Stimulated activated CD8-positive, alpha-beta memory T cell treated with anti-CD3 and anti-CD28 coated beads, Interleukin-2, amount 100 ng/mL, for 1 hour (primary cell): ENCODE measurements at regions not wholly inside any gene's neighbourhood (a gene's known extent, or its start where the extent isn't known, plus 50 kb on each side); places are given as distances from the start of the nearest gene placed in this dataset.
"Not testable (repeated sequence)": the region's sequence is repeated elsewhere in the genome, so short reads cannot be mapped to it uniquely, and the experiment has no call there.

Experiments
- DNase-seq, 2 donors: peaks; one replicate each; pipeline ENCODE4 v3.0.0-alpha.2; 2020; ENCODE audit warnings: low read depth in 2 of 2

DNA sequence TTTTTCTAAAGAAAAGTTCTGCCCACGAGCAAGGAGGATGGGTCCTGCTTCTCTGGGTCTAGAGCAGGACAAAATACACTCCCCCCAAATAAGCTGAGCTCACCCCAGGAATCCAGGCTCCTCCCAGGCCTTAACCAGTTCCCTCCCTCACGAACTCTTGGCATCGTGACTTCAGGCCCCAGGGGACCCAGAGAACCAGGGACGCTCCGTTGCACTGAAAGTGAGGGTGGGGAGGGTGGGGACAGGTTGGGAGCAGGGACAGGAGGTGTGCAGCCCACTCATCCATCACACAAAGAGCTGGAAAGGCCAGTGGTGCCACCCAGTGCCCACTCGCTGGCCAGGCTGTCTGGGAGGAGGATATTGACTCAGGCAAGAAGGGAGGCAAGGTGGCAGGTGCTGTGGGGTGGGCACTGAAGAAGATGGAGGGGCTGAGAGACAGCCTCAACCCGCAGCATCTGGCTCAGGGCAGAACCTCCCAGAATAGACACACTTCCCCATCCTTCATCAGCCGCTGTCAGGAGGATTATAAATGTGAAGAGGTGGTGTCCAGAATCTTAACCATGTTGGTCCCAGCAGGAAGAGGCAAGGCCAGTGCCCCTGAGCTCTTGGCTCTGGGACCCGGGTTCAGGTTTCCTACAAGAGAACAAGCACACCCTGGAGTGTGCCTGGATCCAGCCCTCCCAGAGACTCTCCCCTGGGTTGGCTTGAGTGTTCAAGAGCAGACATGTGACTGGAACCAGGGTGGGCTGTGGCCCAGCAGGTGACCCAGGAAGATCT lies 67.9 kb upstream of the RPL38 start:
- no peak for DNase-seq

DNA sequence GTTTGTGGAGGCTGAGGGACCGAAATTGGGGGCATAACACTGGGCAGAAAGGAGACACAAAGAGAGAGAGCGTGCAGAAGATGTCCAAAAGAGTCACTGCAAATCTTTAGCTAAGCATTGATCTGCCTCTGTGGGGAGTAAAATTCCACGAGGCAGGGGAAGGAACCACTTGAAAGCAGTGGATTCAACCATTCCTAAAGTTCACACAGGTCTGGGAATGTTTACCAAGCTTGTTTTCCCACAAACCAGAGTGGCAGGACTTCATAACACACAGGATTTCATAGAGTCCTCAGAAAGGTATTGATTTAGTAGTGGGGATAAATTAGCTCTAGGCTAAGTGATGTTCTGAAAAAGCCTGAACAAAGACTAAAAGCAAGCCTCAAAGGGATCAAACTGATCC lies 66.1 kb upstream of the RPL38 start:
- no peak for DNase-seq

DNA sequence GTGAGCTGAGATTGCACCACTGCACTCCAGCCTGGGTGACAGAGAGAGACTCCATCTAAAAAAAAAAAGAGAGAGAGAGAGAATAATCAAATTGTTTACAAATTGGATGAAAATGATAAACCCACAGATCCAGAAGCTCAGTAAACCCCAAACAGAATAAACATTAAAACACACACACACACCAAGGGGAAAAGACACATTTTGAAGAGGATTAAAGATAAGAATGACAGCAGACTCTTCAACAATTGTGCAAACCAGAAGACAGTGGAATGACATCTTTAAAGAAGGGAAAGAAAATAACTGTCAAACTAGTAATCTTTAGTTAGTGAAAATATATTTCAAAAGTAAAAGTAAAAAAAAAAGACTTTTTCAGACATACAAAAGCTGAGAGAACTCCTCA lies 64.4 kb upstream of the RPL38 start:
- DNase-seq, result no peak

DNA sequence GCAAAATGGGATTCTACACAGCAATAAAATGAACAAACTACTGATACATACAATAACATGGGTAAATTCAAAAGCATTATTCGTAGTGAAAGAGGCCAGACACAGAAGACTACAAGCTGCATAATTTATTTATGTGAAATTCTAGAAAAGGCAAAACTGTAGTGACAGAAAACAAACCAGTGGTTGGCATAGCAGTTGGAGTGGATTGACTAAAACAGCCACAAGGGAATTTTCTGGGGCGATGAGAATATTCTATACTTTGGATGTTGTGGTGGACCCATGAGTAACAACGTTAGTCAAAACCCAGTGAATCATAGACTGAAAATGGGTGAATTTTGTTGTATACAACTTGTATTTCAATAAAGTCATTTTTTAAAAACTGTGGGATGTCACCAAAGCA lies 63.2 kb upstream of the RPL38 start:
- DNase-seq, result no peak

DNA sequence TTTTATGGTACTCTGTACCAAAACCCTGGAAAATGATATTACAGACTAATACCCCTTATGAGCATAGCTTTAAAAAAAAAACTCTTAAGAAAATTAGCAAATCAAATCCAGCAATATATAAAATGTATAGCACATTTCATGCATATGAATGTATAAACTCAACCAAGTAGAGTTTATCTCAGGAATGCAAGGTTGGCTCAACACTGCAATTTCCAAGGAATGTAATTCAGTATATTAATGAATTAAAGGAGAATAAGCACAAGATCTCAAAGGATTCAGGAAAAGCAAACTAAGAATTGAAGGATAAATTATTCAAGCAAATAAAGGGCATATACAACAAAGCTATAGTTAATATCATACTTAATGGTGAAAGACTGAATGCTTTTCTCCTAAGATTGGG lies 61.9 kb upstream of the RPL38 start:
- DNase-seq, result no peak

DNA sequence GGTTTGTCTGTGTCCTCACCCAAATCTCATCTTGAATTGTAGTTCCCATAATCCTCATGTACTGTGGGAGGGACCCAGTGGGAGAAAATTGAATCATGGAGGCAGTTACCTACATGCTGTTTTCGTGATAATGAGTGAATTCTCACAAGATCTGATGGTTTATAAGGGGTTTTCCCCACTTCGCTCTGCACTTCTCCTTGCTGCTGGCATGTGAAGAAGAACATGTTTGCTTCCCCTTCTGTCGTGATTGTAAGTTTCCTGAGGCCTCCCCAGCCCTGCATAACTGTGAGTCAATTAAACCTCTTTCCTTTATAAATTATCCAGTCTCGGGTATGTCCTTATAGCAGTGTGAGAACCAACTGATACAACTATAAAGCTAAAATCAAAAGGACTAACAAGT lies 60.2 kb upstream of the RPL38 start:
- DNase-seq, result not testable (repeated sequence)

DNA sequence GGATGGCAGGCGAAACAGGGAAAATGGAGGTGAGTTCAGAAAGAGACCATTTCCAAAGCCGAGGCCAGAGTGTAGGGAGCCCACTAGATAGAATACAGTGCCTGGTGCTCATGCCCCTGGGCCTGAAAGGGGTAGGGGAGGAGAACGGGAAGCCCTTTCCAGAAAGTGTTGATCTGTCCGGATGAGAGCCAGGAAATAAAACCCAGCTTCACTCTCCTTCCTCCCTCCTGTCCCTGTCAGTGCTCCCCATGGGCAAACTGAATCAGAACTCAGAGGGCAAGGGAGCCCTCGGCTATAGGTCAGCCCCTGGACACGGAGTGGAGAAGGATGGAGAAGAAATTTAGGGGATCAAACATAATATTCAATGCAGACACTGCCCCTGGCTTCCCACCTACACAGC lies 57.7 kb upstream of the RPL38 start:
- no peak for DNase-seq

DNA sequence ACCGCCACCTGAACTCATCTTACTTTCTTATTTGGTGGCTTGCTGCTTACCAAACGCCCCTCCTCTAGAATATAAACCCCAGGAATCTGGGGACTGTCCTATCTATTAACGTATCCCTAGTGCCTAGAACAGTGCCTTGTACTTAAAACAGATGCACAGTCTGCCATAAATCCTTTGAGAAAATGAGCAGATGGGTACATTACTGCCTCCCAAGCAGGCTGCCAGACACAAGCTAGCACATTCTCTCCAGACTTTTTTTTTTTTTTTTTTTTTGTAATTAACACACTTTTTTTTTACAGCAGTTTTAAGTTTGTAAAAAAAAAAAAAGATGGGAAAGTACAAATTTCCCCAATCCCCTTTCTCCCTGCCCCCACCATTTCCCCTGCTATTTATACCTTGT lies 57.3 kb upstream of the RPL38 start:
- no peak for DNase-seq

DNA sequence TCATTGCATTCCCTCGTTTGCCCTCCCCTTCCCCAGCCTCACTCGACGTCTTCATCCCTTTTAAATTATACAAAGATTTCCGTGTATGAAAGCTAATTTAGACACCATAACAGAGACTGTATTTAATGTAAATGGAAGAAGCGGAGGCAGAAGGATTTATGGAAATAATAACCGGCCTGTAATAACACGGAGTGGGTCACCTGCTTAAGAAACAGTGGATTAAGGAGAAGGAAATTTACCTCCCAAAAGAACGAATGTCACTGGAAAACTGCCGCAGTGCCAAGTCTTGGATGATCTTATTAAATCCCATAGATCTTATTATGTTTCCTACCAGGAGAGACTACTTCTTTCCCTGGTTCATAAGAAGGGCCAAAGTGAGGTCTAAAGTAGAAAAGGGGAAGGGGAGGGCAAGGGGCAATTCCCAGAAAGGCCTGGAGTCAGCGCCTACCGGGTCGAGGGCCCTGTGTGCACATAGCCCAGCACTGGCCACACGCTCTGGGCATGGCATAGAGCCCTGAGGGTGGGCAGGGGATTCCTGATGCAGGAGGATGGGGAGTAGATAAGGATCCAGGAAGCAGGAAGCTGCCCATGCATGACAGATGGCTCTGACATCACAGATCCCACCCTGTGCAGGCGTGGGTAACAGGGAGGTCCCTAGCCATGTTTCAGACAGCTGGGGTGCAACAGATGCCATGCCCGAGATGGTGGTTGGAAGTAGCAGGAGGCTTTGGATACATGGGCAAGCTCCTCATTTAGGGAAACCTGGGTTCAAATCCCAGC lies 56.2 kb upstream of the RPL38 start:
- no peak for DNase-seq

DNA sequence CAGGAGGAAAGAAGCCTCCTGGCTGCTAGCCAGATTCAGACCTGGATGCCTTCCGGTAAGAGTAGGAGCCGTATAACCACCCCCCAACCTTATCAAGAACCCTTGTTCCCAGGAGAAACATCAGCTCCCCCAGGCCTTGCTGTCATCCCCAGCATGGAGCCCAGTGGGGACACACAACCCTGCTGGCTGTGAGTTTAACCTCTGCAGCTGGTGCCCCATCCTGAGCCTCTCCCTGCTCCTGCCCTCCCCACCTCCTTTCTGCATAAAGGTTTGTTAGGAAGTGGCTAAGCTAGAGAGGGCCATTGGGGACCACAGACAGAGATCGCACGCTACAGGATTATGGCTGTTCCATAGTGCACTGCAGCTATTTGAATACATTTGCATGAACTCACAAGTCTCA lies 55.5 kb upstream of the RPL38 start:
- DNase-seq, result no peak

DNA sequence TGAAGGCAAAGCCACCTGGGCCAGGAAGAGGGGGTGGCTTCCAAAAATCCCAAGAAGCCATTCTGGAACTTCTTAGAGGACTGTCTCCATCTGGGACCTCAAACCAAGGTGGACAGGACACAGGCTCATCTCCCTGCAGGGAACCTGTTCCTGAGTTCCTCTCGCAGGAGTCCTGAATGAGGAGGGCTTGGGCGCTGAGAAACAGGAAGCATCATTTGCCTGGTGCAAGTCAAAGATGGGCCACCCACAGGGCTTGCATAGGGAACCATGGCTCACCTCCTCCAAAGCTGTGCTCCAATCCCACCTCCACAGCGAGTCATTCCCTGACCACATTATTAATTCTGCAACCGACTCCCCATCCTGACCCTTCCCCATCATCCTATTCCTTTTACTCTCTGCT lies 55.0 kb upstream of the RPL38 start:
- DNase-seq, result no peak

DNA sequence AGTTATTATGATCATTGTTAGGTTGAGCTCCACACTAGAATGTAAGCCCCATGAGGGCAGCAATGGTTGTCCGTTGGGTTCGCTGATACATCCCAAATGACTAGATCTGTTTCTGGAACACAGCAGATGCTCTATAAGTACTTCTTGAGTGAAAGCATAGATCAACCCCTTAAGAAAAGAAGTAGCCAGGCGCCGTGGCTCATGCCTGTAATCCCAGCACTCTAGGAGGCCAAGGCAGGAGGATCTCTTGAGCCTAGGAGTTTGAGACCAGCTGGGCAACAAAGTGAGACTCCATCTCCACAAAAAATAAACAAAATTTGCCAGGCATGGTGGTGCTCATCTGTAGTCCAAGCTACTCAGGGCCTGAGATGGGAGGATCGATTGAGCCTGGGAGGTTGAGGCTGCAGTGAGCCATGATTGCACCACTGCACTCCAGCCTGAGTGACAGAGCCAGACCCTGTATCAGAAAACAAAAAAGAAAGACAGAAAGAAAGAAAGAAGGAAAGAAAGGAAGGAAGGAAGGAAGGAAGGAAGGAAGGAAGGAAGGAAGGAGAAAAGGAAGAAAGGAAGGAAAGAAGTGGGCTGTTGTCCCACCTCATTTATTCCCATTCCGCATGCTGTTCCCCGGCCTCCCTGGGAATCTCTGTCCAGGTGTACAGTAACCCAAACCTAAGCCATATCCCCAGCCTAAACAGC lies 54.4 kb upstream of the RPL38 start:
- DNase-seq, result no peak

DNA sequence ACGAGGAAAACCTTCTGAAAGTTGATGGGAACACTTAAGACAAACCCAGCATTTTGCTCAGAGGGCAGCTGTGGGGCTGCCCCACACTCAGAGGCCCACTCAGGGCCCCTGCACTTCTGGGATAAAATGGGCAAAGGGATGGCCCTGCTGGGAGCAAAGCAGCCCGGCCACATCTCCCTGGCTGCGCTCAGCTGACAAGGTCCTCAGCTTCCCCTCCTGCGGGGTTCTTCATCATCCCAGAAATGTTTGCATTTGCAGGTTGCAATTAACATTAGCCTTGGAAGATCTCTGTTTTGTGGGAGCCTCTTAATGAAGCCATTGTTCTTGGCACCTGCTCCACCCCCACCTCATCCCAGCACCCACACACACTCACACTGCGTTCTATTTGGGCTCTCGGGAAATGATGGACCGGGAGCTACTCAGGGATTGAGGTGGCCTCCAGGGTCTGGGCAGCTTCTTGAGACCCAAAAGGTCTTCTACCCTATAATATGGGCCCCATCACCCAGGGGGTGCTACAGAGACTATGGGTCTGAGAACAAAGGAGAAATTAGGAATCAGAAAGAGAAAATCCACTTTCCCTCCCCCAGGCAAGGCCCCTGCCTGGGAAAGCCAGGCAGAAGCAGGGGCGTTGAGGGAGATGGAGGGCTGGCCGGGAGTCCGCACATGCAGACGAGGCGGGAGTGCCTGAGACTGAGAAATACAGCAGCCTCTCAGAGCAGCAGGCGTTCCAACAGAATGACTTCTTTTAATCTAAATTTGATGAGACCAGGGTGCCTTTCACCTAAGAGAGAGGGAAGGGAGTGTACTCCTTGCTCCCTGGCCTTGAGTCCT lies 53.7 kb upstream of the RPL38 start:
- DNase-seq, result no peak

DNA sequence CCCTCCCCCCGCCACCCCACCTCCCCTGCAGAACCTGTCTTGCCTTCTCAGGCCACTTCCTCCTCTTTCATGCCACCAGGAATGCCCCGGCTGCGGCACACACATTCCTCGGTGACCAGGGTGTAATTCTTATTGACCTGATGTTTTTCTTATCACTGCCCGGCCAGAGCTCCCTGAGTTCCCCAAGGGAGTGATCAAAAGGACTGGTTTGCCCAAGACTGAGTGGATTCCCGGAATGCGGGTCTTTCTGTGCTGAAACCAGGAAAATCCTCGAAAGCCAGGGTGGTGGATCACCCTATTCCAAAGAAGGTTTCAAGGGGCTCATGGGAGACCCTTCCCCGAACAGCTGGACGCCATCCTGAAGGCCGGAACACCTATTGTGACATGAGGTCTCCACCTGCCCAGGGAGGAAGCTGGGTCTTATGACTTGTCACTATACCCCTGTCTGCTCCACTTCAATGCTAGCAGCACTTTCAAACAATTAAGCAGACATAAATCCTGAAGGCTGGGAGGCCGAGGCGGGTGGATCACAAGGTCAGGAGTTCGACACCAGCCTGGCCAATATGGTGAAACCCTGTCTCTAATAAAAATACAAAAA lies 53.0 kb upstream of the RPL38 start:
- no peak for DNase-seq

DNA sequence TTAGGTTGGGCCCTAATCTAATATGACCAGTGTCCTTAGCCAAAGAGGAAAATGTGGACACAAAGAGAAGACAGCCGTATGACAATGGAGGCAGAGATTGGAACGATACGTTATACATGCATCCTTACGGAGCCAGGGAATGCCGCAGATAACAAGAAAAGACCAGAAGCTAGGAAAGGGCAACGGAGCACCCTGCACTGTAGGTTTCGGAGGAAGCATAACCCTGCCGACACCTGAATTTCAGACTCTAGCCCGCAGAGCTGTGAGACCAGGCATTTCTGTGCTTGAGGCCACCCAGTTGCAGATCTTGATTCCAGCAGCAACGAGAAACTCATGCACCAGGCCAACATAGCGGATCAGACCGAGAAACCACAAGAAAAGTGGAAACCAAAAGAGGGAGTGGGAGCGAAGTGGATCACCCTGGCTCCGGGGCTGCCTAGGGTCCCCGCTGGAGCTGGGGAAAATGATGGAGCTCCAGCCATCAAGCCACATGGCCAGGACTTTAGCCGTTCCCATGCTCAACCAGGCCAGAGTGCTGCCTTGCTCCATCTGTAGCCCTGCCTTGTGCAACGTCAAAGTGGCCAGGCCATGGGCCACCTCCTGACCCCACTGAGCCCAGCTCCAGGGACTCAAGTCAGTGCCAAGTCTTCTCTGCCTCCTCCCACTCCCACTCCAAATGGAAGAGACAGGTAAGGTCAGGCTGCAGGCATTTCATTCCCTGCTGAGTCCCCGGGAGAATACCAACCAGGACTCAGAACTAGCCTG lies 51.7 kb upstream of the RPL38 start:
- no peak for DNase-seq

DNA sequence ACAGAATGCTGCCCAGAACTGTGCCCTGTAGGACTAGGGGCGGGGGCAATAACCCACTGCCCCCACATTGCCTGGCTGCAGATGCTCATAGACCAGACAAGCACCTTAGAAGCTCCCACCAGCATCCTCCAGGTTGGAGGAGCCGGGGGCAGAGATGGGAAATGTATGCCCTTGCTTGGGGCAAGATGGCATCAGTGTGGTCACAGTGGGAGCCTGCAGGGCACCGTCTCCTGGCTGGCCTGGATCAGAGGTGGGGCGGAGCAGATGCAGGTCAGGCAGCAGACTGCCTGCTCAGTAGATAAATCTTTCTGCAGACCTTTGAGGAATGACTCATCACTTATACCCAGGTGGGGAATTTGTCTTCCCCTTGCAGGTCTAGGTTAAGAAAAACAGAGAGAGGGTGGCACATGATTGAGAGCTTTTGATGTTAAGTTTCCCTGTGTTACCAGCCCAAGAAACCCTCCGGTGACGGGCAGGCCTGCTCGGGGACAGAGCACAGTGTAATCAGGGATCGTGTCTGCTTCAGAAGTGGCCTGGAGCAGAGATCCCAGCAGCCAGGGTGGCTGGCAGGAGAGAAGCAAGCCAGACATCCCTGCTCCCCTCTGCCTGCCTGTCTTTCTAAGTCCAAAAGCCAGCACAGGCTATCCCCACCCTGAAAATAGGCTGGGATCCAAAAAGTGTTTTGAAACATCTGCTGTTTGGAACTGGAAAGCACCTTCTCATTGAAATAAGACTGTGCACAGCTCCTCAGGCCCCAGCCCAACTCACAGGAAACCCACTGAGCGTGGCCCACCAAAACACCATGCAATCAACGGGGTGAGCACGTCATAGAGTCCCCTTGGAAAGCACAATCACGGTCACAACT lies 50.7 kb upstream of the RPL38 start:
- DNase-seq, result no peak

DNA sequence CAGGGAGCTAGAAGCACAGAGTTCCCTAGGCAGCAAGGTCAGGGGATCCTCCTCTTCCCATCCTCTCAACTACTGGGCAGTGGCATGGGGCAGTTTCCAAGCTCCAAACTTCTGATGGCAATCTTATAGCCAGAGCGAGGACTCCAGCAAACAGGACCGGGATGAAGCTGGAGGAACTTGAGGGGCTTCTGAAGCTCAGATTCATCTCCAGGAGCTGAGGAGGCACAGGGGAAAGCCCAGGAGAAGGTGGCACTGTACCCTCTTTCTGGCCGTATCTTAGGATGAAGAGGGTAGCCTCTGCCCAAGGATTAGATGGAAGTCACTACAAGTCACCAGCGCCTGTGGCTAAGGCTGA lies 50.0 kb upstream of the RPL38 start:
- no peak for DNase-seq
